ENCODE measurements at regions not wholly inside any gene's neighbourhood (a gene's known extent, or its start where the extent isn't known, plus 50 kb on each side); places are given as distances from the start of the nearest gene placed in this dataset.

DNA sequence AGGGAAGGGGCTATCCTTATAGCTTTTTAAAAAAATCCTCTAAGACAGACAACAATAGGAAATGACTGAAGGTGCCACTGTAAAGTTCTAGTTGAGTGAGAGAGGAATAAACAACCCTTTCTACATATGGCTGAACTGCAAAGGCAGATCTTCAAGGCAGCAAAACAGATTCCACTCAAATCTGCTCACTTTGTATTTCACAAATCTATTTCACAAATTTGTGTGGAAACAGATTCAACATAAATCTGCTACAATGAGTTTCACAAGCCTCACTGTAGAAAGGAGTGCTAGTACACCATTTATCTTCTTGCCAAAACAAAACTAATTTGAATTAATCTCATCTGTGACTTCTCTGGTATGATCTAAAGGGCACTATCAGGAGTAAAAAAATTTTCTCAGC lies 451.3 kb downstream of the PLA2G4A start:
- TF ChIP-seq, protein P1, sequence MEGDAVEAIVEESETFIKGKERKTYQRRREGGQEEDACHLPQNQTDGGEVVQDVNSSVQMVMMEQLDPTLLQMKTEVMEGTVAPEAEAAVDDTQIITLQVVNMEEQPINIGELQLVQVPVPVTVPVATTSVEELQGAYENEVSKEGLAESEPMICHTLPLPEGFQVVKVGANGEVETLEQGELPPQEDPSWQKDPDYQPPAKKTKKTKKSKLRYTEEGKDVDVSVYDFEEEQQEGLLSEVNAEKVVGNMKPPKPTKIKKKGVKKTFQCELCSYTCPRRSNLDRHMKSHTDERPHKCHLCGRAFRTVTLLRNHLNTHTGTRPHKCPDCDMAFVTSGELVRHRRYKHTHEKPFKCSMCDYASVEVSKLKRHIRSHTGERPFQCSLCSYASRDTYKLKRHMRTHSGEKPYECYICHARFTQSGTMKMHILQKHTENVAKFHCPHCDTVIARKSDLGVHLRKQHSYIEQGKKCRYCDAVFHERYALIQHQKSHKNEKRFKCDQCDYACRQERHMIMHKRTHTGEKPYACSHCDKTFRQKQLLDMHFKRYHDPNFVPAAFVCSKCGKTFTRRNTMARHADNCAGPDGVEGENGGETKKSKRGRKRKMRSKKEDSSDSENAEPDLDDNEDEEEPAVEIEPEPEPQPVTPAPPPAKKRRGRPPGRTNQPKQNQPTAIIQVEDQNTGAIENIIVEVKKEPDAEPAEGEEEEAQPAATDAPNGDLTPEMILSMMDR (IDR thresholded peaks at IDR 0.05; ENCODE audit: low read depth, low read length), result no peak
- no peak for TF ChIP-seq EZH2phosphoT487 (IDR thresholded peaks at IDR 0.05; ENCODE audit: low read depth)

Measured in OCI-LY3 (cell line).